Activated CD8-positive, alpha-beta memory T cell treated with anti-CD3 and anti-CD28 coated beads for 48 hours (primary cell): ENCODE measurements at regions not wholly inside any gene's neighbourhood (a gene's known extent, or its start where the extent isn't known, plus 50 kb on each side); places are given as distances from the start of the nearest gene placed in this dataset.
"Not testable (repeated sequence)": the region's sequence is repeated elsewhere in the genome, so short reads cannot be mapped to it uniquely, and the experiment has no call there.

ENCODE experiments used
- DNase-seq, 3 experiments: peaks; one replicate each; pipeline ENCODE4 v3.0.0-alpha.2; 2020; ENCODE audit warnings: low read depth in 2 of 3, low spot score in 2 of 3

DNA sequence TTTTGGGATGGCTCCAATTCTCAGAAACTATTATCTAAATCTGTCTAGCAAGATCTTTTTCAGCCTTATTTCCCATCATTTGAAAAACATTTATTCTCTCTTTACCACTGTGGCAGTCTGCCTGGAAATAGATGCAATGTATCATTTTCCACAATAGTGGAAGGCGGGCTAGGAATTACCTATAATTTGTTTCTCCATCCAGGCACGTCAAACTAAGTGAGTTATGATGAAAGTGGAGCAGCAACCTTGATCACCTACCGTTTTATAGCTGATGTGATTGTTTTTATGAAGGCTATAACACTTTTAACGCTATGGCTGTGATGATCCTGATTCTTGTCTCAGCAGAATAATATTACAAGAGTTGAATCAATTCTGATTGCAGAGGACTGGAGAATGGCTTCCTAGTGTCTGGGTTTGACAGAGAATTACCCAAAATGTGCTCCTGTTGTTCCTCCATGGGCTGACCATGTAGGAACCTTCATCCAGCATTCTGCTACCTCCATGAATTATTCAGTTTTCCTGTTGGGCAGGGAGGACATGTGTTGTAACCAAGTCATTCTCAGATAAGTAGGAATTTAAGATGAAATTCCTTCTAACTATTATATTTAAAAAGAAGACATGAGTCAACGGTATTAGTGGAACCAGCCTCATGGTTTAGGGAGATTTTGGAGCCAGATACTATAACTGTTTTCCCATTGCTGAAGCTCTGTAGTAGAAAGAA, 231.5 kb upstream of the SGO1 start:
- DNase-seq = no peak

DNA sequence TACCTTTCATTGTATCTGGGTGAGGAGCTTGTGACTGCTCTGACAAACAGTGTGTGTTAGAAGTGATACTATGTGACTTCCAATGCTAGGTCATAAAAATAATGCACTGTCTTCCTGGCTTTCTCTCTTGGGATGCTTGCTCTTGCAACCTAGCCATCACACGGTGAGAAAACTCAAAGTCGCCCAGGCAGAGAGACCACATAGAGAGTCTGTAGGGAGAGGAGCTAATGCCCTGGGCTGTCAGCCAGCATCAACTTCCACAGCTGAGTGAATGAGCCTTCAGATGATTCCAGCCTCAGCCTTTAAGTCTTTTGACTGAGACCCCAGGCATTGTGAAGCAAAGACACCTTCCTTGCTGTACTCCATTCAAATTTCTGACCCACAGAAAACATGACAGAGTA, 220.6 kb upstream of the SGO1 start:
- DNase-seq = no peak

DNA sequence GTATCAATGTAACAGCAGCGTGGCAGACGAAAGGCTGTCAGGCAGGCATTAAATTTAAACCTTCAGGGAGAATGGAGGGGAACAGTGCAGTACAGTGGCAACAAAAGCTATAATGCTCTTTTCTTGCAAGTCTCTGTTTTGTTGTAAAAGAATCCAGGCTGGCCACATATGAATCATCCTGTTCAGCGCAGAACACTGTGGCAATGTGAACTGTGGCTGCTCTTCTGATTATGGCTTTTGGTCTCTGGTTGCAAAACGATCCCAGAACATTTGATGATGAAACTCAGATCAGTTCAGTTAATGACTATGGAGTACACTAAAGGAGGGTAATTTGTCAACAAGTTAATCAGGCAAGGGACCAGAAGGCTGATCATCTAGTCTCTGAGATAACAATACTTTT, 219.7 kb upstream of the SGO1 start:
- DNase-seq = no peak

- DNase-seq = no peak
Observed at GRCh38 chr3:20405231-20405630, 219.2 kb upstream of the SGO1 start.

DNA sequence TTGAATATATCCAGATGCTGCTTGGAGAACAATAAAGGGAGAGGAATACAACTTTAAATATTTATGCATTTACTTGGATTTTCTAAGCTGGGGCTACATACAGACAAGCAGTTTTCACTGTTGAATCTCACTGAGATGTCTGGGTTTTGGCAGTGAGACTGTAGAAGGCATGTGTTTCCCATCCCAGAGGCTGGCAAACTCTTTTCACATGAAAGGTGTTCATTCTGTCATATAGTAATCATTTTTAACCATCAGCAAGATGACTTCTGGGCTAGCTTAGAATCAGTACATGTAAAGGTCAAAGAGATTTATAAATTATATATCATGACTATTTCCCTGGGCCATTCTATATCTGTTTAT, 218.7 kb upstream of the SGO1 start:
- no peak for DNase-seq

DNA sequence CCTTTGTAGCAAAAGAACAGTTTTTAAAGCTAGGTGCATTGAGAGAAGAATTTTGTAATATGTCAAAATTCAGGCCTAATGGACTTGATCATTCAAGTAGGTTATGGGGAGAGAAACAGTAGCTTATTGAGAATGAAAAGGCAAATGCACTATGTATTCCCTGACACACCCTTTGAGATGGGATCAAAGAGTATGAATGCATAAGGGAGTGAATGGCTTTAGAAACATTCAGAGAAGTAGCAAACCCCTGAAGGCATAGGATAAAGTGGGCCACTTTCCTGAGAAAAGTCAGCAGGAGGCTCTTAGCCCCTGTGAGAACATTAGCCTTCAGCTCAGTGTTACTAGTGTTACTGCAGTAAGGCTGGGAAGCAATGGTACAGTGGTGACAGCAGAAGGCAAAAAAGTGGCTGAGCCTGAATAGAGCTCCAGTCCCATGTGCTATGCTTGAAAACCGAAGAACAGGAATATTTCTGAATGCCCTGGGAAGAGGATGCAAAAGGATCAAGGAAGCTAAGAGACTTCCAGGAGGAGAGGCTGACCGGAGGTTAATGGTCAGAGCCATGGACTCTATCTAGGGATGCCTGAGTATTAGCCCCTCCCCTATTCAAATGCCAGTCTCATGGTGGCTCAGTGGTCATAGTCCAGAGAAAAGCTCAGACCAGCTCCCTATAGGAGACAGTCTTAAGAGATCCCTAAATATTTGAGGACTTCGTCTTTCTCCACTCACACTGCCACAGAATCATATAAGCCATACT, 218.2 kb upstream of the SGO1 start:
- DNase-seq = no peak

DNA sequence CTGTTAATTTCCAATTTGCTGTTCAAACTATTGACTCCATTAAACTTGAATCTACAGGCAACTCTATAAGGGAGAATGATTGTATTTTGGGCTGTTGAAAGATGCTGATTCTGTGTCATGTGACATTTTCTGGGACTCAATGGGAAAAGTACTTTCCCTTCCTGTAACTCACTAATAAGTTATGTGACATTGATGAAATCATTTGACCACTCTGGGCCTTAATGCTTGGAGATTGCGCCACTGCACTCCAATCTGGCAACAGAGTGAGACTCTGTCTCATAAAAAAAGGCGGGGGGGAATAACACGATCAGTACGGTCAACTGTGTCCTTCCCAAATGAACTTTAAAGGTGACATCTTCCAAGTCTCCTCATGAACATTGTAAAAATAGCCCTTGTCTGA, 215.2 kb upstream of the SGO1 start:
- DNase-seq = no peak

- no peak for DNase-seq
Observed at GRCh38 chr3:20400686-20401085, 214.7 kb upstream of the SGO1 start.

DNA sequence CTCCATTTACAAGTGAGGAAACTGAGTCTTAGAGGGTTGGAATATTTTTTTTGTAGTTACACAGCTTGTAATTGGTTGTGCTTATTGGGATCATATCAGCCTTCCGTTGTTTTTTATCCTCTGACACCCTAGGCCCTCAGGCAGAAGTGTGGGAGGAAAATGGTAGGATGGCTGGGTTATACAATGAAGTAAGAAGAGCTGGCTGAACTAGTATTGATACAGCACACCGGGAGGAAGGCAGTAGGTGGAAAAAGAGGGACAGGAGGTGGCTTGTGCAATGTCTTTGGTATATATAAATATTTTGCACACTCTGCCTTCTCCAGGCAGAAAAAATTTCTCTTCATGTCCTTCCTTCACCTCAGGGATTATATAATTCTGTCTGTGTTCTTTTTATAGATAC, 214.3 kb upstream of the SGO1 start:
- no peak for DNase-seq

- no peak for DNase-seq
Observed at GRCh38 chr3:20396335-20396734, 210.3 kb upstream of the SGO1 start.

DNA sequence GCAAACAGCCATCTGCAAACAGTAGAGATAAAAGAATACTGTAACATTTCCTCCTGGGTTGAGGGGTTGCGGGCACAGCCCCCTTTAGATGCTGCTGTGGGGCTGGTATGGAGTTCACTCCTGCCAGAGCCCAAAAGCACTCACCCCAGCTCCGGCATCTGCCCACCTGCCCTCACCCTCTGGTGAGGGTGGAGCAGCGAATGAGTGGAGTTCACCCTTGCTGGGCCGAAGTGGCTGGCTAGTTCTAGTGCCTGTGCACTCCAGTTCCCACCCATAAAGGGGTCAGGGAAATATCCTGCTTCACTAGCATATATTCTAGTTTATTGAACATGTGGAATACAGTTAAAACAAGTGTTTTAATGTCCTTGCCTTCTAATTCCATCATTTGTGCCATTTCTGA, 209.7 kb upstream of the SGO1 start:
- DNase-seq = no peak

- no peak for DNase-seq
Observed at GRCh38 chr3:20394243-20394642, 208.2 kb upstream of the SGO1 start.

DNA sequence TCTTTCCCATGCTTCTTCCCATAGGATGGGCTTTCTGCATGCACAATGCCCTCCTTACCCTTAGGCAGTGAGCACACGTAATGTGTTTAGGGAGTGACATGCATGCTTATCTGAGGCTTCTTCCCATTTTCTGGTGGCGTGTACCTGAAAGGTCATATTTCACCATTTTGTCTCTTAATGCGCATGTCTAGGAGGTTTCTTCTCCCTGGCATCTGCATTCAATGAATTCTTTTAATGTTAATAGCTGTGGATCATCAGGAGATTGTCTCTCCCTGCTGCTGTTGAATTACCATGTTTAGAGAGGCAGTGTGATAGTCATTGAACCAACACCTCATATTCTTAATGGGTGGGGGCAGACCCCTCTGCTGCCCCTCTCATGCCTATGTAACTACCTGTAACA, 205.6 kb upstream of the SGO1 start:
- no peak for DNase-seq

GRCh38 chr3:20388971-20389370, 203.0 kb upstream of the SGO1 start:
- DNase-seq = no peak

- DNase-seq = no peak
Observed at GRCh38 chr3:20380295-20380694, 194.3 kb upstream of the SGO1 start.

- DNase-seq = no peak
Observed at GRCh38 chr3:20378315-20378714, 192.3 kb upstream of the SGO1 start.

- no peak for DNase-seq
Observed at GRCh38 chr3:20376665-20377217, 190.7 kb upstream of the SGO1 start.

- no peak for DNase-seq
Observed at GRCh38 chr3:20375302-20375701, 189.3 kb upstream of the SGO1 start.

GRCh38 chr3:20370273-20371063, 184.5 kb upstream of the SGO1 start:
- not testable (repeated sequence) for DNase-seq

GRCh38 chr3:20361000-20361399, 175.0 kb upstream of the SGO1 start:
- no peak for DNase-seq

DNA sequence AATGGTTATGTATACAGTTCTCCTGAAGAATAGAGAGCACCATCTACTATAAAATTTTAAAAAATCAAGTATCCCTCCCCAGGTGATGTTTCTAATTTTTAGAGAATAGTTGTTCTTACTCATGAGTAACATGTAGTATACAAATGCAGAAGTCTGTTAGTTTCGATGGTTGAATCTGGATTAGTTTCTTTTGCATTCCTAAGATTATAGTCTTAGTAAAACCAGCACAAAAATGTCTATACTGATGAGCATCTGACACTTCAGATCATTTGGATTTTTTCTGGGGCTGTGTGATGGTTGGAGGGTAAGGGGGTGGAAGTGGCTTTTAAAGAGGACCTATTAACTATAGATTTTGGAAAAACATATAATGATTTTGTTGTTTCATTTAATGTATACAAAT, 167.3 kb upstream of the SGO1 start:
- DNase-seq = no peak
